ENCODE measurements at regions not wholly inside any gene's neighbourhood (a gene's known extent, or its start where the extent isn't known, plus 50 kb on each side); places are given as distances from the start of the nearest gene placed in this dataset.

DNA sequence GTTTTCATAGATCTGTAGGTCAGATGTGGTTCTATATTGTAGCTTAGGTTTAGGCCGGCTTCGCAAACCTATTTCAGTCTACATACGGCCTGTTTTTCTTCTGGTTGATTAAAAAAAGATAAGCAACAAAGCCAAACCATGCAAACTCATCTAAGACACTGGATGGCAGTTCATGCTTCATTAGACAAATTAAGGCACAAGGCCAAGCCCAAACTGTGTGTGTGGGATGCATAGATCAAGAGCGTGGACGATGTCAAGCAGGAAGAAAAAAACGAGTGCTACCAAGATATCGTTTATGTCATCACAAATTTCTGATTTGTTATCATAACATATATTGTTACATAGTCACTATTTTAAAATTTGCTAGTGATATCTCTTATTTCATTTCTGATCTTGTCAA is 357.6 kb upstream of the KIRREL3 start:
- ATAC-seq (ENCODE audit: low FRiP score) = no peak
- TF ChIP-seq, protein P1, sequence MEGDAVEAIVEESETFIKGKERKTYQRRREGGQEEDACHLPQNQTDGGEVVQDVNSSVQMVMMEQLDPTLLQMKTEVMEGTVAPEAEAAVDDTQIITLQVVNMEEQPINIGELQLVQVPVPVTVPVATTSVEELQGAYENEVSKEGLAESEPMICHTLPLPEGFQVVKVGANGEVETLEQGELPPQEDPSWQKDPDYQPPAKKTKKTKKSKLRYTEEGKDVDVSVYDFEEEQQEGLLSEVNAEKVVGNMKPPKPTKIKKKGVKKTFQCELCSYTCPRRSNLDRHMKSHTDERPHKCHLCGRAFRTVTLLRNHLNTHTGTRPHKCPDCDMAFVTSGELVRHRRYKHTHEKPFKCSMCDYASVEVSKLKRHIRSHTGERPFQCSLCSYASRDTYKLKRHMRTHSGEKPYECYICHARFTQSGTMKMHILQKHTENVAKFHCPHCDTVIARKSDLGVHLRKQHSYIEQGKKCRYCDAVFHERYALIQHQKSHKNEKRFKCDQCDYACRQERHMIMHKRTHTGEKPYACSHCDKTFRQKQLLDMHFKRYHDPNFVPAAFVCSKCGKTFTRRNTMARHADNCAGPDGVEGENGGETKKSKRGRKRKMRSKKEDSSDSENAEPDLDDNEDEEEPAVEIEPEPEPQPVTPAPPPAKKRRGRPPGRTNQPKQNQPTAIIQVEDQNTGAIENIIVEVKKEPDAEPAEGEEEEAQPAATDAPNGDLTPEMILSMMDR (IDR thresholded peaks at IDR 0.05) = no peak
- DNase-seq (ENCODE audit: low spot score) = no peak

DNA sequence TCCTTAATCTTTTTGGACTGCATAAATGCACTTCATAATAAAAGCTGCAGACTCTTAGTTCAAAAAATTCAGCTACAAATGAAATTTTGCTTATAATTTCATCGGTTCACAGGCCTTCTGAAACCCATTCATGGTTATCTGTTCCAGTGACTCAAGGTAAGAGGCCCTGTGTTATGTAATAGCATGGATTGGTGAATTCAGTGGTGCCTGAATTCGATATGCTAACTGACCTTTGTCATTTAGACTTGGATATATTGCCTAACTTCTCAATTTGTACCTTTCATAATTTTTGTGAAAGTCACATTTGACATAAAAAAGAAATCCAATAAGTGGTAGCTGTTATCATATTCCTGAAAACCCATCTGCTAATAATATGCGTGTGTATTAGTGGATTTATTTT is 349.9 kb upstream of the KIRREL3 start:
- ATAC-seq (ENCODE audit: low FRiP score) = no peak
- TF ChIP-seq, protein P1 (IDR thresholded peaks at IDR 0.05) = no peak
- DNase-seq (ENCODE audit: low spot score) = no peak

GRCh38 chr11:127345819-127346459 is 345.4 kb upstream of the KIRREL3 start:
- no peak for DNase-seq (ENCODE audit: low spot score)
- TF ChIP-seq, protein P1 (IDR thresholded peaks at IDR 0.05) = no peak
- ATAC-seq (ENCODE audit: low FRiP score) = no peak

- TF ChIP-seq, protein P1 (IDR thresholded peaks at IDR 0.05) = no peak
- DNase-seq (ENCODE audit: low spot score) (no peak), ATAC-seq (ENCODE audit: low FRiP score) (no peak)
These were observed 339.9 kb upstream of the KIRREL3 start for GRCh38 chr11:127340438-127340837.

DNA sequence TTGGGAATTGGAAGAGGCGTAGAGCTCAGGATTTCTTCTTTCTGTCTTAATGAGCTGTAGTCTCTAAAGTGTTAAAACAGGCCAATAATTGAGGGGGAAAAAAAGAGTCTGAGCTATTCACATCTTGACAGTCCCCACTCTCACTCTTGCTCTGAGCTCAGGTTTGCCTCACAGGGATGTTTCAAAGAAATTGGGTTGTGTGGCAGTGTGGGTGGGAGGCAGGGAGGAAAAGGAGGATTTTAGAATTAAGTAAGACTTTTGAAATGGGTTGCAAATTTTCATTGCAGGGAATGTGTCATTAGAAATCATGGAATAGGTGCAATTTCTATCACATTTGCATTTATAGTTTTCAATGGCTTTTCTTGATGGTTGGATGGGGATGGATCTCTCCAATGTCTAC is 338.8 kb upstream of the KIRREL3 start:
- ATAC-seq (ENCODE audit: low FRiP score) (no peak), DNase-seq (ENCODE audit: low spot score) (no peak)
- TF ChIP-seq, protein P1 (IDR thresholded peaks at IDR 0.05) = no peak

DNA sequence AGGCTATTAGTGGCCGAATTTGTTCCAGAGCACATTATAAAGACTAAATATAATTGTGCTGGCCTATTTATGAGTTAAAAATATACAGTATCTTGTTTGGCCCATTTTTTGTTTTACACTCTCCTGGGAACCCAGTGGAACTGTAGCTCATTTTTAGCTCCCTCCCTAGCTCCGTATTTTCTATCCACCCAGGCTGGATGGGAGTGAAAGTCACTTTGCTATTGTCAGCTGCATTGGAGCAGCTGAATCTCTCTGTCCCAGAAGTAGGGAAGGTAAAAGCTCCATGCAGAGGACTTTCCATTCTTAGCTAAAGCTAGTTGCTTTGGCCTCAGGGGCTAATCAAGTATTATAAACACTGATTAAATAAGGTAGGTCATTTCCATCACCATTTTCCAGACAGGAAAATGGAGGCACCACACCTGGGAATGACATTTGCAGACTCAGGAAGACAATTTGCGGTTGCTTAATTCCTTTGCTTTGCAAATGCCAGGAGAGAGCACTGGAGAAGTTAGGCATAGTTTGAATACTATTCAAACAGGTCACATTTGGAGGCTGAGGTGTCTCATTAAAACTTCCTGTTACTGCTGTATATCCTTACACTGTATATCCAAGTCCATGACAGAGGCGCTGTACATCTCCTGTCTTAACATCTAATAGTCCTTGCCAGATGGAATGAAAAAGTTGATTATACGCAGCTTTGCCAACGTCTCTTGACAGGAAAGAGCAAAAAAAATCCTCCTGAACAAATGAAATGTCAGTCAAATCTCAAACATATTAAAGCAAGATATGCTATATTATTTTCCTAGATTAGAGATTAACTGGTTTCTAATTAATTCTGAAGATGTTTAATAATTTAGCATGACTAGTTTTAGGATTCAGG is 338.1 kb upstream of the KIRREL3 start:
- TF ChIP-seq, protein P1 (IDR thresholded peaks at IDR 0.05) = no peak
- DNase-seq (ENCODE audit: low spot score) (no peak), ATAC-seq (ENCODE audit: low FRiP score) (no peak)

DNA sequence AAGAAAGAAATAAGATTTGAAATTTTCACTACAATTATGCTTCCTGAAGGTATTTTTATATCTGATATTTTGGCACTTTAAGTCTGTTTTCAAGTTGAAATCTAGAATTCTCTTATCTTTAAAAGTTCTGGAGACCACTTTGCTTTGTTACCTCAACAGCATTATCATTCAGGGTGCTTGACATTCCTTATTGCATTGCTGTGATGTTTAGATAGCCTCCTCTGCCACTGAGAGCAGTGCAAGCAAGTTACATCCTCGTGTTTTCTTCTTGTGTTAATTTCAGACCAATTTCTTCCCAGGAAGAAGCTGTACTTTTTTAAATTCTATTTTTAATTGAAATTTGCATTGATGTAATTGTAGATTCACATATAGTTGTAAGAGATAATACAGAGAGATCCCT is 333.9 kb upstream of the KIRREL3 start:
- DNase-seq (ENCODE audit: low spot score) (no peak), ATAC-seq (ENCODE audit: low FRiP score) (no peak)
- TF ChIP-seq, protein P1 (IDR thresholded peaks at IDR 0.05) = no peak

All from omental fat pad (tissue), 3 donors.